Endothelial cell of umbilical vein (primary cell): ENCODE measurements at regions not wholly inside any gene's neighbourhood (a gene's known extent, or its start where the extent isn't known, plus 50 kb on each side); places are given as distances from the start of the nearest gene placed in this dataset.

Experiments
- BruUV-seq: library from RNA; stranded (reverse); fragments of 400-500 nt; replicated peaks from 2 replicates; lab custom pipeline; 2021; lab: Mats Ljungman, UMichigan
- CTCF ChIA-PET: fragments of 300-600, 350-600 bp; sonication (Branson Sonifier 250); formaldehyde crosslinking; loops from one replicate; lab custom pipeline; 2021; ENCODE audit warnings: antibody characterized with exemption, inconsistent platforms; lab: Charles Lee
- POLR2A ChIA-PET: fragments of 300-600, 350-600 bp; sonication (Branson Sonifier 250); formaldehyde crosslinking; loops from one replicate; lab custom pipeline; 2021; ENCODE audit warnings: antibody characterized with exemption, inconsistent platforms; lab: Charles Lee
- DNase-seq: peaks from one replicate; pipeline ENCODE4 v3.0.0-alpha.2; 2011; ENCODE audit warnings: low read depth, low spot score
- FAIRE-seq: peaks from 2 replicates; lab custom pipeline; 2011; peaks lifted over from hg19 to GRCh38; lab: Jason Lieb, UNC
- H2AFZ ChIP-seq: 2 replicates; pipeline ENCODE4 v1.6.0; 2012; ENCODE audit warnings: low read depth, low read length, control low read depth, inconsistent platforms
- H3K27ac ChIP-seq: 2 replicates; pipeline ENCODE4 v1.5.1; 2011; ENCODE audit warnings: low read depth, mild to moderate bottlenecking, control low read depth, low read length, moderate library complexity; ENCODE audit not compliant: insufficient read depth
- H3K27me3 ChIP-seq, 2 experiments: 2 replicates each; pipeline versions ENCODE4 v1.6.0 to v1.6.1; 2011; ENCODE audit warnings: low read length in 2 of 2, mixed read lengths in 1 of 2; ENCODE audit not compliant: control insufficient read depth in 2 of 2, insufficient read depth in 2 of 2
- H3K36me3 ChIP-seq, 2 experiments: 2 replicates in 1 of 2; 3 replicates in 1 of 2; pipeline ENCODE4 v1.5.1; 2011; ENCODE audit warnings: low read length in 2 of 2, mild to moderate bottlenecking in 1 of 2, moderate library complexity in 1 of 2; ENCODE audit not compliant: control insufficient read depth in 2 of 2, insufficient read depth in 2 of 2; ENCODE audit errors: extremely low read depth in 1 of 2
- H3K4me1 ChIP-seq: 3 replicates; pipeline ENCODE4 v1.5.1; 2011; ENCODE audit warnings: mild to moderate bottlenecking, low read length; ENCODE audit not compliant: control insufficient read depth, insufficient read depth; ENCODE audit errors: extremely low read depth
- H3K4me2 ChIP-seq: 2 replicates; pipeline ENCODE4 v1.6.1; 2011; ENCODE audit warnings: low read length, control low read depth, mixed read lengths; ENCODE audit not compliant: insufficient read depth
- H3K4me3 ChIP-seq, 3 experiments: fragments of 200-600 bp in 1 of 3; sonication (generic), shearing (Covaris generic) in 1 of 3; replicated peaks in 1 of 3; 2 replicates each; pipeline ENCODE4 v1.5.1; 2011 to 2016; ENCODE audit warnings: control low read depth in 3 of 3, low read length in 3 of 3, mild to moderate bottlenecking in 2 of 3, inconsistent platforms in 1 of 3, low read depth in 1 of 3, moderate library complexity in 1 of 3; ENCODE audit not compliant: insufficient read depth in 1 of 3
- H3K79me2 ChIP-seq: 2 replicates; pipeline ENCODE4 v1.6.0; 2012; ENCODE audit warnings: low read length, inconsistent platforms; ENCODE audit not compliant: control insufficient read depth, insufficient read depth
- H3K9ac ChIP-seq: replicated peaks from 2 replicates; pipeline ENCODE3; 2011; ENCODE audit warnings: low read length, control low read depth; ENCODE audit not compliant: insufficient read depth; ENCODE audit errors: extremely low read depth
- H3K9me1 ChIP-seq: replicated peaks from 3 replicates; pipeline ENCODE4 v1.6.0; 2011; ENCODE audit warnings: mild to moderate bottlenecking, low read length; ENCODE audit not compliant: control insufficient read depth, insufficient read depth; ENCODE audit errors: extremely low read depth
- H3K9me3 ChIP-seq: replicated peaks from 2 replicates; pipeline ENCODE4 v1.5.1; 2012; ENCODE audit warnings: low read length, inconsistent platforms; ENCODE audit not compliant: control insufficient read depth, insufficient read depth
- H4K20me1 ChIP-seq: replicated peaks from 2 replicates; pipeline ENCODE3; 2011; ENCODE audit warnings: mild to moderate bottlenecking, low read length; ENCODE audit not compliant: control insufficient read depth, insufficient read depth; ENCODE audit errors: extremely low read depth
- EZH2 ChIP-seq: IDR thresholded peaks from 2 replicates; pipeline ENCODE4 v1.6.1; 2012; ENCODE audit warnings: borderline replicate concordance, low read depth, mild to moderate bottlenecking, moderate library complexity, low read length, inconsistent platforms; ENCODE audit not compliant: severe bottlenecking
- FOS ChIP-seq: IDR thresholded peaks from 2 replicates; pipeline ENCODE4 v1.6.1; 2011; ENCODE audit warnings: mild to moderate bottlenecking, low read length, moderate library complexity, borderline replicate concordance; ENCODE audit not compliant: insufficient read depth
- GATA2 ChIP-seq: IDR thresholded peaks from 2 replicates; pipeline ENCODE4 v1.7.0; 2011; ENCODE audit warnings: low read depth, mild to moderate bottlenecking, moderate library complexity, mixed read lengths, low read length; ENCODE audit not compliant: insufficient read length, insufficient read depth
- JUN ChIP-seq: IDR thresholded peaks from 2 replicates; pipeline ENCODE4 v1.6.1; 2011; ENCODE audit warnings: borderline replicate concordance, low read depth; ENCODE audit not compliant: insufficient read length, insufficient read depth
- MYC ChIP-seq: IDR thresholded peaks from one replicate; pipeline ENCODE4 v1.6.1; 2011; ENCODE audit warnings: mild to moderate bottlenecking, low read depth, low read length
- POLR2A ChIP-seq: IDR thresholded peaks from 2 replicates; pipeline ENCODE4 v1.6.1; 2012; ENCODE audit warnings: low read depth, mild to moderate bottlenecking, control low read depth, low read length
- POLR2AphosphoS5 ChIP-seq: IDR thresholded peaks from 2 replicates; pipeline ENCODE4 v1.6.1; 2012; ENCODE audit warnings: low read depth, mild to moderate bottlenecking, control low read depth, low read length, moderate library complexity; ENCODE audit not compliant: insufficient read depth
- dilution Hi-C: fragments of 300-500 bp; cut with MboI; formaldehyde crosslinking; loops from one replicate; pipeline ENCODE4 v1.15.0; 2019; ENCODE audit warnings: low sequenced_read_pairs; ENCODE audit not compliant: extremely low pct_ligation_motif_present
- intact Hi-C: fragments of 100-400 bp; cut with micrococcal nuclease; formaldehyde crosslinking; loops from one replicate; pipeline ENCODE4 v1.10.0; 2022
- TF ChIP-seq, protein P1 (sequence below), 2 donors: IDR thresholded peaks; 1 replicate in 1 of 2; 2 replicates in 1 of 2; pipeline ENCODE4 v1.5.1; 2011; ENCODE audit warnings: low read length in 2 of 2, mild to moderate bottlenecking in 2 of 2, moderate library complexity in 2 of 2, control low read depth in 1 of 2, inconsistent platforms in 1 of 2, low read depth in 1 of 2; ENCODE audit not compliant: insufficient read depth in 1 of 2; ENCODE audit errors: extremely low read depth in 1 of 2
- TF ChIP-seq, protein P2 (sequence below): IDR thresholded peaks from 2 replicates; pipeline ENCODE4 v1.6.1; 2011; ENCODE audit not compliant: insufficient read depth, insufficient read length

DNA sequence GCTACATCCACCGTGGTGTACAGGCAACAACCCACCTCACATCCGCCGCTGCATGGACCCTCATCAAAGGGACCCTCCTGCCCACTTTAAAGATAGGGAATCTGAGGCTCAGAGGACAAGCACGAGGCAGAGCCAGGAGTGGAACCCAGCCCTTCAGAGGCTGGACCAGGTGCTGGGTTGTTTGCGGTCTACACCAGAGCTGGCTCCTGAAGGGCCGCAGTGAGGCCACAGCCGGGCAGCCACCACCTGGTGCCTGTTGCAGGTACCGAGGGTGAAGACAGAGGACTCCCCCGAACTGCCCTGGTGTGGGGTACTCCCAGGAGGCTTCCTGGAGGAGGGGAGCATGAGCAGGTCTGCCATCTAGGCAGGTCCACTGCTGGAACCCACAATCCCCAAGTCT is 78.8 kb downstream of the DHCR7 start:
- intact Hi-C loops (no loop called here), dilution Hi-C loops (no loop called here)
- Histone ChIP-seq H3K79me2 (no peaks in the 10 kb centered on the region), H3K36me3 (no peaks in the 10 kb centered on the region), H3K9ac (no peak overlapping the region), H3K27me3 (no peaks in the 10 kb centered on the region), H3K9me3 (peaks cover 5% of the 10 kb centered on the region), H3K4me2 (no peak overlapping the region), H4K20me1 (no peaks in the 10 kb centered on the region), H3K9me1 (no peaks in the 10 kb centered on the region), H2AFZ (no peak overlapping the region), H3K27ac (no peak overlapping the region), H3K4me1 (no peaks in the 10 kb centered on the region), H3K4me3 (no peak overlapping the region)
- TF ChIP-seq, protein P1, sequence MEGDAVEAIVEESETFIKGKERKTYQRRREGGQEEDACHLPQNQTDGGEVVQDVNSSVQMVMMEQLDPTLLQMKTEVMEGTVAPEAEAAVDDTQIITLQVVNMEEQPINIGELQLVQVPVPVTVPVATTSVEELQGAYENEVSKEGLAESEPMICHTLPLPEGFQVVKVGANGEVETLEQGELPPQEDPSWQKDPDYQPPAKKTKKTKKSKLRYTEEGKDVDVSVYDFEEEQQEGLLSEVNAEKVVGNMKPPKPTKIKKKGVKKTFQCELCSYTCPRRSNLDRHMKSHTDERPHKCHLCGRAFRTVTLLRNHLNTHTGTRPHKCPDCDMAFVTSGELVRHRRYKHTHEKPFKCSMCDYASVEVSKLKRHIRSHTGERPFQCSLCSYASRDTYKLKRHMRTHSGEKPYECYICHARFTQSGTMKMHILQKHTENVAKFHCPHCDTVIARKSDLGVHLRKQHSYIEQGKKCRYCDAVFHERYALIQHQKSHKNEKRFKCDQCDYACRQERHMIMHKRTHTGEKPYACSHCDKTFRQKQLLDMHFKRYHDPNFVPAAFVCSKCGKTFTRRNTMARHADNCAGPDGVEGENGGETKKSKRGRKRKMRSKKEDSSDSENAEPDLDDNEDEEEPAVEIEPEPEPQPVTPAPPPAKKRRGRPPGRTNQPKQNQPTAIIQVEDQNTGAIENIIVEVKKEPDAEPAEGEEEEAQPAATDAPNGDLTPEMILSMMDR (IDR thresholded peaks at IDR 0.05; ENCODE audit: extremely low read depth in 1 of 2, insufficient read depth in 1 of 2, low read depth in 1 of 2, low read length in 2 of 2): no peak
- TF ChIP-seq, protein P2, sequence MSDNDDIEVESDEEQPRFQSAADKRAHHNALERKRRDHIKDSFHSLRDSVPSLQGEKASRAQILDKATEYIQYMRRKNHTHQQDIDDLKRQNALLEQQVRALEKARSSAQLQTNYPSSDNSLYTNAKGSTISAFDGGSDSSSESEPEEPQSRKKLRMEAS: no peak
- FAIRE-seq (no peak), DNase-seq (no peak)
- CTCF ChIA-PET: no interaction called here
- POLR2A ChIA-PET: no interaction called here
- no TSS peak for BruUV-seq

DNA sequence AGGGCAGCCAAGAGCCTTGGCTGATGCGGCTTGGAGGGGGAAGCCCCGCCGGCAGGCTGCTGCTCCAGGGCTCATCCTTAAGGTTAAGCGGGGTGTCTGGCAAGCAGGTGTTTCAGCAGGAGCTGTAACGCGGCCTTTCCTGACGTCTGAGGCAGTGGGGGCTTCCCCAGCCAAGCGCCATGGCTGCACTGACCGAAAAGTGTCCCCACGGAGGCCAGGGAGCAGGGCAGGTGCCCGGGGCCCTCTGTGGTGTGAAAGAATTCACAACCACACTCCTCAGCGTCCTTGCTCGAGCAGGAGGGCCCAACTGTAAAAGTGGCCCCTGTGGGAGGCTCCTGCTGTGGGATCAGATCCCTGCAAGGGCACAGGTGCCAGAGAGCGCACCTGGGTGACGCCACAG is 79.2 kb downstream of the DHCR7 start:
- dilution Hi-C loops (no loop called here), intact Hi-C loops (no loop called here)
- CTCF ChIA-PET: no interaction called here

More for the DNA sequence above, 79.2 kb downstream of the DHCR7 start:
- no peaks in the 10 kb centered on the region for H4K20me1 ChIP-seq
- no peak overlapping the region for H3K4me3 ChIP-seq
- POLR2A ChIA-PET: no interaction called here
- FAIRE-seq (no peak), DNase-seq (no peak)
- no peaks in the 10 kb centered on the region for H3K27me3 ChIP-seq
- H2AFZ ChIP-seq: no peak overlapping the region
- BruUV-seq: no TSS peak
- no peak overlapping the region for H3K27ac ChIP-seq
- H3K79me2 ChIP-seq: no peaks in the 10 kb centered on the region
- H3K9ac ChIP-seq: no peak overlapping the region
- H3K4me1 ChIP-seq: no peaks in the 10 kb centered on the region
- H3K4me2 ChIP-seq: no peak overlapping the region
- TF ChIP-seq EZH2 (no peak), MYC (no peak), JUN (no peak), GATA2 (no peak), POLR2AphosphoS5 (no peak), FOS (no peak), POLR2A (no peak)
- TF ChIP-seq, protein P2: no peak
- H3K9me3 ChIP-seq: peaks cover 5% of the 10 kb centered on the region
- H3K9me1 ChIP-seq: no peaks in the 10 kb centered on the region
- H3K36me3 ChIP-seq: no peaks in the 10 kb centered on the region
